ENCODE measurements at regions not wholly inside any gene's neighbourhood (a gene's known extent, or its start where the extent isn't known, plus 50 kb on each side); places are given as distances from the start of the nearest gene placed in this dataset.
"Not testable (repeated sequence)": the region's sequence is repeated elsewhere in the genome, so short reads cannot be mapped to it uniquely, and the experiment has no call there.

DNA sequence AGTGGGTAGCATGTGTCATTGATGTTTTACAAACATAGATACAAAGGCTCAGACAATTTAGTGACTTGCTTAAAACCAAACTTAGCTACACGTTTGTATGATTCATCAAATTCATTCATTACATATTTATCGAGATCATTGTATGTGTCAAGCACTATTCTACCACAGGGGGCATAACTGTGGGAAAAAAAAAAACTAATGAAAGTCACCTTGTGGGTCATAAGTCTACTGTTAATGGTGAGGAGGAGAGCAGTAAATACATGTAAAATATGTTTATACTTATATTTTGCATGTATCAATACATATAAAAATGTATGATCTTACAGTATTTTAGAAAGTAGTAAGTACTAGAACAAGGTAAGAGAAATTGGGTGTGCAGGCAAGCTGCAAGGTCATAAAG is 933.8 kb downstream of the IPMK start:
- no peak overlapping the region for H3K4me3 ChIP-seq (ENCODE audit: low read depth, low read length)
- no peak for DNase-seq (ENCODE audit: low read depth)

DNA sequence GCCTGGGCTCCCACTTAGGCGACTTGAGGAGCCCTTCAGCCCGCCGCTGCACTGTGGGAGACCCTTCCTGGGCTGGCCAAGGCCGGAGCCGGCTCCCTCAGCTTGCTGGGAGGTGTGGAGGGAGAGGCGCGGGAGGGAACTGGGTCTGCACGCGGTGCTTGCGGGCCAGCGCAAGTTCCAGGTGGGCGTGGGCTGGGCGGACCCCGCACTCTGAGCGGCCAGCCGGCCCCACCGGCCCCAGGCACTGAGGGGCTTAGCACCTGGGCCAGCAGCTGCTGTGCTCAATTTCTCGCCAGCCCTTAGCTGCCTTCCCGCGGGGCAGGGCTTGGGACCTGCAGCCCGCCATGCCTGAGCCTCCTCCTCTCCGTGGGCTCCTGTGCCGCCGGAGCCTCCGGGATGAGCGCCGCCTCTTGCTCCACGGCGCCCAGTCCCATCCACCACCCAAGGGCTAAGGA is 946.3 kb downstream of the IPMK start:
- not testable (repeated sequence) for DNase-seq (ENCODE audit: low read depth); H3K4me3 ChIP-seq (ENCODE audit: low read depth, low read length)

DNA sequence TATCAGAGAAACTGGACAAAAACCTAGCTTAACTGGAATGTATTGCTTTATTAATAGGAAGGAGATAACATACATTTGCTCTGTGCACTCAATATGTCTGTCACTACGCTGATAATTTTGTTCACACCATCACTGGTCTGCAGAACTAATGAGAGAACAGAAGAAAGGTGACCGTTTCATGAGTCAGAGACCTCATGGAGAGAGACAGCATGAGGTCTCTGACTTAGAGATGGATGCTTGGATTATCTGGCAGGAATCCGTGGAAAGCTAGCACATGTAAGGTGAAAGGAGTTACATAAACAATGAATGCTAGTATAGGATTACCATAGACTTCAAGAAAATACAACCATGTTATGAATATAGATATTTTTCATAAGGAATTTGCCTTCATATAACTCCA is 947.3 kb downstream of the IPMK start:
- no peak overlapping the region for H3K4me3 ChIP-seq (ENCODE audit: low read depth, low read length)
- DNase-seq (ENCODE audit: low read depth): no peak

- H3K4me3 ChIP-seq (ENCODE audit: low read depth, low read length): no peak overlapping the region
- DNase-seq (ENCODE audit: low read depth): no peak
Observed at GRCh38 chr10:57314046-57314445, 953.0 kb upstream of the ZWINT start.

DNA sequence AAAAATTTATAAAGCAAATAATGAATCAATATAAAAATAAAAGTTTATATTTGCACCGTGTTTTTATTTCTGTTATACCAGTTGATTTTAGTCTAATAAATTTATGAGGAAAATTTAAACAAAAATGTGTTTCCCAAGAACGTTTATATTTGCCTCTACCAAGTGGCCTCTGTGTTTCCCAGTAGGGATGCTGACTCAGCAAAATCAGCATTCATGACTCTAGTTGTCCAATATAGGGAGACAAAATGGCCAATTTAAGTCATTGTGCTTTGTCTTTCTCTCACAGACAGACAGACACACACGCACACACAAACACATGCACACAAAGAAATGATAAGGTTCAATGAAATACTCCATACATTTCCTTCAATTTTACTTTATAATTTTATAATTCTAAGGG is 942.5 kb upstream of the ZWINT start:
- DNase-seq (ENCODE audit: low read depth): no peak

DNA sequence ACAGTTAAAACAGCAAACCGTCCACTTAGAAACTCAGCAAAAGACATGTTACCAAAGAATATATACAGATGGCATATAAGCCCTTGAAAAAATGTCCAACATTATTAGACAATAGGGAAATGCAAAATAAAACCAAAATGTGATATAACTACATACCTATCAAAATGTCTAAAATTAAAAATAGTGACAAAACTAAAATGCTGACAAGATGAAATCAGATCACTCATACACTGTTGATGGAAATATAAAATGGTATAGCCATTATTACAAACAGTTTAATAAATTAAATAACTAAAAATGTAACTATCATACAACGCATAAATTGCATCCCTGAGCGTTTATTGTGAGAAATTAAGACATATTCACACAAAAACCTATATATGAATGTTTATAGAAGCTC is 939.7 kb upstream of the ZWINT start:
- DNase-seq (ENCODE audit: low read depth): no peak
- no peak overlapping the region for H3K4me3 ChIP-seq (ENCODE audit: low read depth, low read length)

More for the DNA sequence above, 942.5 kb upstream of the ZWINT start:
- H3K4me3 ChIP-seq (ENCODE audit: low read depth, low read length): no peak overlapping the region

GRCh38 chr10:57294698-57295097 is 933.6 kb upstream of the ZWINT start:
- H3K4me3 ChIP-seq (ENCODE audit: low read depth, low read length): no peak overlapping the region
- DNase-seq (ENCODE audit: low read depth): no peak

DNA sequence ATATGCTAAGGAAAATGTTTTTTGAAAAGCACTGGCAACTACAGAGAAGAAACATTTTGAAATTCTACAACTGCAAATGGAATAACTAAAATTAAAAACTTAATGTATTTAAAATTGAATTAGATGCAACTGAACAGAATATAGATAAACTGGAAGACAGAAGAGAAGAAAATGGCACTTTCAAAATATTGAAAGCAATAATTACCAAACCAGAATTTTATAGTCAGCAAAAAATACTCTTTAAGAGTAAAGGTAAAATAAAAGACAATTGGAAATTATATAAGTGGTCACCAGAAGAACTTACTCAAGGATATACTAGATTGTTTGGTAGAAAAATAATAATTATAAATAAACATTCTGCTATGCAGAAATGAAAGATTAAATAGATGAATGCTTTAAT is 927.7 kb upstream of the ZWINT start:
- no peak for DNase-seq (ENCODE audit: low read depth)
- H3K4me3 ChIP-seq (ENCODE audit: low read depth, low read length): no peak overlapping the region

DNA sequence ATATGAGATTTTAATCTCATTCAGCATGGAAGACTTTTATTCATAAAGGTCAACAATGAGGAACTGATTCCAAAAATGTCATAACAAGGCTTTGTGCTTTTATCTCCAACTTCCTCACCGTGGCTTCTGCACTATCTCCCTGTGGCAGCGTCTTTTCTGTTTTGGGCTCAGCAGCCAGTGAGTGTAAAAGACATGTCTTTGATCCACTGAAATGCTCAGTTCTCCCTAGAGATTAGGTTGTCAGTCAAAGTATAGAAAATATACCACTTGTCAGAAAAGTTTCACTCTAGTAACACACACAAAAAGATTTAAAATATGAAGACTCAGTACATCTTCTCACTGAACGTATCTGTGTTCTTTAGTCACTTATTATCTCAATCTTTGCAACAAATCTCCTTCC is 901.8 kb upstream of the ZWINT start:
- H3K4me3 ChIP-seq (ENCODE audit: low read depth, low read length): no peak overlapping the region
- DNase-seq (ENCODE audit: low read depth): no peak

DNA sequence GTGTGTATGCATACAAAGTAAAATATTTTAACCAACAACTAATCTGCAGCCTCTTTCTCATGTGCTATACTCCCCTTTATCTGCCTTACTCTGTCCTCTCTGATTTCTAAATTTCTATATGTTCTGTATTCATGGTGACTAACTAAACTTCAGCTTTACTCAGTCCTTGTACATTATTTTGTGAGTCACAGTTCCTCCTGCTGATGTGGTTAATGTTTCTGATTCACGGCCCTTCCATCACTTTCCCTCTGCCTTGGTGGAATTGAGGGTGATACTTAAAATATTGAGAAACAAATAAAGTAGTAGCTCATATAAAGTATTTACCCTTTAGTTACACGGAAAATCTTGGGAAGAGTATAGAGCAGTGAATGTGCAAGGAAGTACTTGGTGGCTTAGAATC is 899.1 kb upstream of the ZWINT start:
- no peak overlapping the region for H3K4me3 ChIP-seq (ENCODE audit: low read depth, low read length)
- DNase-seq (ENCODE audit: low read depth): peak; percentile 11

DNA sequence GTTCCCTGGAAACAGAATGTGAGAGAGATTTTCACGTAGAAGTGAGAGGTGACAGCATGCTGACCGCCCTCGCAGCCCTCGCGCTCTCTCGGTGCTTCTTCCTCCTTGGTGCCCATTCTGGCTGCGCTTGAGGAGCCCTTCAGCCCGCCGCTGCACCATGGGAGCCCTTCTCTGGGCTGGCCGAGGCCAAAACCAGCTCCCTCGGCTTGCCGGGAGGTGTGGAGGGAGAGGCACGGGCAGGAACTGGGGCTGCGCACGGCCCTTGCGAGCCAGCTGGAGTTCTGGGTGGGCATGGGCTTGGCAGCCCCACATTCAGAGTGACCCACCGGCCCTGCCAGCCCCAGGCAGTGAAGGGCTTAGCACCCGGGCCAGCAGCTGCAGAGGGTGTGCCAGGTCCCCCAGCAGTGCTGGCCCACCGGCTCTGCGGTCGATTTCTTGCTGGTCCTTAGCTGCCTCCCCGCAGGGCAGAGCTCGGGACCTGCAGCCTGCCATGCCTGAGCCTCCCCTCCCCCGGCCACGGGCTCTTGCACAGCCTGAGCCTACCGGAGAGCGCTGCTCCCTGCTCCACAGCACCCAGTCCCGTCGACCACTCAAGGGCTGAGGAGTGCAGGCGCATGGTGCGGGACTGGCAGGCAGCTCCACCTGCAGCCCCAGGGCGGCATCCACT is 888.7 kb upstream of the ZWINT start:
- no peak overlapping the region for H3K4me3 ChIP-seq (ENCODE audit: low read depth, low read length)
- no peak for DNase-seq (ENCODE audit: low read depth)

GRCh38 chr10:57247271-57247670 is 886.2 kb upstream of the ZWINT start:
- DNase-seq (ENCODE audit: low read depth): no peak
- no peak overlapping the region for H3K4me3 ChIP-seq (ENCODE audit: low read depth, low read length)

- no peak overlapping the region for H3K4me3 ChIP-seq (ENCODE audit: low read depth, low read length)
- DNase-seq (ENCODE audit: low read depth): no peak
Observed at GRCh38 chr10:57225920-57226319, 864.9 kb upstream of the ZWINT start.

- H3K4me3 ChIP-seq (ENCODE audit: low read depth, low read length): no peak overlapping the region
- no peak for DNase-seq (ENCODE audit: low read depth)
Observed at GRCh38 chr10:57224811-57225210, 863.8 kb upstream of the ZWINT start.

- DNase-seq (ENCODE audit: low read depth): no peak
- no peak overlapping the region for H3K4me3 ChIP-seq (ENCODE audit: low read depth, low read length)
Observed at GRCh38 chr10:57222603-57223002, 861.5 kb upstream of the ZWINT start.

GRCh38 chr10:57222129-57222528 is 861.1 kb upstream of the ZWINT start:
- no peak for DNase-seq (ENCODE audit: low read depth)
- H3K4me3 ChIP-seq (ENCODE audit: low read depth, low read length): no peak overlapping the region

DNA sequence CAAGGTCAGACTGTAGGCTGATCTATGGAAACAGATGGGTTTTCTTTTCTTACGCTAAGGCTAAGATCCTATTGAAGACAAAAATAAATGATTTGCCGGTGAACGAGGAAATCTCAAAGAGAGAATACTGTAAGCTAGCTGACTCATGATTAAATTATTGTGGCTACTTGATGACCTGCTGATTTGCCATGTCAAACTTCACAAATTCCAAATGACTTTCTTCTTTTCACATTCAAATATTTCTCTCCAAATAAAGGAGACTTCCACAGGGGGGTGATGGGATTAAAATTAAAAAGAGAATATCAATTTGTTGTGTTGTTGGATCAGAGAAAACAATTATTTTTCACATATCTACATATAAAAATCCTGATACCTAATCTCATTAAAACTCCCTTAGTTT is 860.6 kb upstream of the ZWINT start:
- no peak for DNase-seq (ENCODE audit: low read depth)
- H3K4me3 ChIP-seq (ENCODE audit: low read depth, low read length): no peak overlapping the region

GRCh38 chr10:57218382-57218781 is 857.3 kb upstream of the ZWINT start:
- no peak overlapping the region for H3K4me3 ChIP-seq (ENCODE audit: low read depth, low read length)
- DNase-seq (ENCODE audit: low read depth): no peak

DNA sequence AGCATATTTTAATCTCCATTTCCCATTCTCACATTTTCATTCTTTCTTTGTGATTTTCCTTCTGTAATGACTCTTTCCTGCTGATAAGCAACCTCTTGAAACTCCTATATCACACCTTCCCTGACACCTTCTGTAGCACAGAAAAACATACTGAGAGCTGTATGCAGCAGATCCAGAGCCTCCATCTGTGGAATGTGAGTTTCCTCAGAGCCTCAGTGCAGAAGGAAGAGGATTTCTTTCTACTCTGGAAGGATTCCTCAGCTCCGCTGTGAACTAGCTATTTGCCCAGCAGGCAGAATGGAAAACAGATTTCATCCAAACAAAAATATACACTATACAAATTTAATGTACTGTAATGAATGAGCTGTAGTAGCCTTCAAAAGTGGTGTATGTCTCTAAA is 841.3 kb upstream of the ZWINT start:
- DNase-seq (ENCODE audit: low read depth): no peak
- no peak overlapping the region for H3K4me3 ChIP-seq (ENCODE audit: low read depth, low read length)

- DNase-seq (ENCODE audit: low read depth): no peak
- H3K4me3 ChIP-seq (ENCODE audit: low read depth, low read length): no peak overlapping the region
Observed at GRCh38 chr10:57188846-57189245, 827.8 kb upstream of the ZWINT start.

GRCh38 chr10:57186201-57186600 is 825.1 kb upstream of the ZWINT start:
- DNase-seq (ENCODE audit: low read depth): no peak
- no peak overlapping the region for H3K4me3 ChIP-seq (ENCODE audit: low read depth, low read length)

GRCh38 chr10:57169597-57169996 is 808.5 kb upstream of the ZWINT start:
- H3K4me3 ChIP-seq (ENCODE audit: low read depth, low read length): no peak overlapping the region
- no peak for DNase-seq (ENCODE audit: low read depth)

Data from skeletal muscle cell (primary cell).